ENCODE measurements at regions not wholly inside any gene's neighbourhood (a gene's known extent, or its start where the extent isn't known, plus 50 kb on each side); places are given as distances from the start of the nearest gene placed in this dataset.

DNA sequence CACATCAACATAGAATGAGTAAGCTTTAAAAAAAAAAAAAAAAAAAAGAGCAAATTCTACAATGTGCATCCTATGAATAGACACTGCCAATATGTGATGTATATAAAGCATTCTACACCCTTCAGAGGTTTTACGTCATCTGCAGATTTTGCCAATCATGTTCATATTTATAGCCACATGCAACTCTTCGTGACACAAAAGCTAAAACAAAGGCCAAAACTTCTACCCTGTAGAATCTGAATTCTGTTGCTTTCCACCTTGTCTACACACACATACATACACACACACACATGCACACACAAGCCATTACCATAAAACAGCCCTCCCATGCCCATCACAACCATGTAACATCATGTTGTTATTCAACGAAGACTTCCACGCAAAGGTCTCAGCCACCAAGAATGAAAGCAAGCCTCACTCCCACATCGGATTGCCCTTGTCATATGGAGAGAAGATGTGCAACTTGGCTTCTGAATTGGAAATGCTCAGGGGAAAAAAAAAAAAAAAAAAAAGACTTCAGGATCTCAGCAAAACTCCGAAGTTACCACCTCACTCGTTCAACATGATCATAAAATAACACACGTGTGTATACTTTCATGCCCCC, 479.4 kb upstream of the JARID2 start:
- Histone ChIP-seq H4K20me1 (ENCODE audit: insufficient read depth) (no peaks in the 10 kb centered on the region), H3K36me3 (ENCODE audit: control insufficient read depth in 1 of 2, insufficient read depth in 2 of 2, low read length in 2 of 2) (no peaks in the 10 kb centered on the region), H3K4me3 (replicated peaks in 1 of 2; ENCODE audit: low read depth in 1 of 2, low read length in 2 of 2) (no peak overlapping the region), H3K27me3 (ENCODE audit: insufficient read depth, low read length) (no peaks in the 10 kb centered on the region), H3K79me2 (ENCODE audit: insufficient read depth, low read length) (no peaks in the 10 kb centered on the region), H2AFZ (ENCODE audit: low read depth, low read length, poor library complexity, severe bottlenecking) (no peak overlapping the region), H3K9me3 (ENCODE audit: control insufficient read depth in 1 of 2, insufficient read depth in 1 of 2, low read depth in 1 of 2, low read length in 2 of 2) (no peaks in the 10 kb centered on the region), H3K4me1 (ENCODE audit: control insufficient read depth in 1 of 2, insufficient read depth in 2 of 2, low read length in 2 of 2) (peaks cover 0 to 25% of the 10 kb centered on the region in 2 experiments; a peak in 2 of 4 replicates), H3K4me2 (ENCODE audit: low read length) (no peak overlapping the region), H3K27ac (ENCODE audit: low read depth, low read length) (no peak overlapping the region), H3K9ac (ENCODE audit: low read length) (no peak overlapping the region), H3K9me2 (ENCODE audit: insufficient read depth) (no peaks in the 10 kb centered on the region)
- DNase-seq (ENCODE audit: low read depth, low spot score) (no peak), ATAC-seq (no peak)
- RAD21 ChIA-PET (ENCODE audit: low non-redundant PET in 1 of 2, low total read pairs in 2 of 2, uncharacterized antibody in 2 of 2, unreplicated experiment in 2 of 2), result no interaction called here
- POLR2A ChIA-PET, result no interaction called here
- CTCF ChIA-PET, result no interaction called here
- intact Hi-C loops (cut with micrococcal nuclease), result no loop called here
- TF ChIP-seq EZH2phosphoT487 (IDR thresholded peaks at IDR 0.05; ENCODE audit: borderline replicate concordance) (no peak), POLR2A (IDR thresholded peaks at IDR 0.05; ENCODE audit: borderline replicate concordance, extremely low read depth, insufficient read depth, insufficient read length) (no peak), SRF (IDR thresholded peaks at IDR 0.05; ENCODE audit: low read depth) (no peak), CEBPB (IDR thresholded peaks at IDR 0.05; ENCODE audit: low read depth) (no peak), CBX3 (IDR thresholded peaks at IDR 0.05; ENCODE audit: low read depth) (no peak), JUND (IDR thresholded peaks at IDR 0.05) (no peak), ELF1 (IDR thresholded peaks at IDR 0.05; ENCODE audit: borderline replicate concordance, low read depth) (no peak)
- TF ChIP-seq, protein P1, sequence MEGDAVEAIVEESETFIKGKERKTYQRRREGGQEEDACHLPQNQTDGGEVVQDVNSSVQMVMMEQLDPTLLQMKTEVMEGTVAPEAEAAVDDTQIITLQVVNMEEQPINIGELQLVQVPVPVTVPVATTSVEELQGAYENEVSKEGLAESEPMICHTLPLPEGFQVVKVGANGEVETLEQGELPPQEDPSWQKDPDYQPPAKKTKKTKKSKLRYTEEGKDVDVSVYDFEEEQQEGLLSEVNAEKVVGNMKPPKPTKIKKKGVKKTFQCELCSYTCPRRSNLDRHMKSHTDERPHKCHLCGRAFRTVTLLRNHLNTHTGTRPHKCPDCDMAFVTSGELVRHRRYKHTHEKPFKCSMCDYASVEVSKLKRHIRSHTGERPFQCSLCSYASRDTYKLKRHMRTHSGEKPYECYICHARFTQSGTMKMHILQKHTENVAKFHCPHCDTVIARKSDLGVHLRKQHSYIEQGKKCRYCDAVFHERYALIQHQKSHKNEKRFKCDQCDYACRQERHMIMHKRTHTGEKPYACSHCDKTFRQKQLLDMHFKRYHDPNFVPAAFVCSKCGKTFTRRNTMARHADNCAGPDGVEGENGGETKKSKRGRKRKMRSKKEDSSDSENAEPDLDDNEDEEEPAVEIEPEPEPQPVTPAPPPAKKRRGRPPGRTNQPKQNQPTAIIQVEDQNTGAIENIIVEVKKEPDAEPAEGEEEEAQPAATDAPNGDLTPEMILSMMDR (IDR thresholded peaks at IDR 0.05 in 2 of 3, conservative IDR thresholded peaks at IDR 0.05 in 1 of 3; ENCODE audit: borderline replicate concordance in 1 of 3, insufficient read depth in 1 of 3, low read depth in 2 of 3, low read length in 2 of 3), result no peak
- no TSS peak for BruUV-seq (replicated peaks)

DNA sequence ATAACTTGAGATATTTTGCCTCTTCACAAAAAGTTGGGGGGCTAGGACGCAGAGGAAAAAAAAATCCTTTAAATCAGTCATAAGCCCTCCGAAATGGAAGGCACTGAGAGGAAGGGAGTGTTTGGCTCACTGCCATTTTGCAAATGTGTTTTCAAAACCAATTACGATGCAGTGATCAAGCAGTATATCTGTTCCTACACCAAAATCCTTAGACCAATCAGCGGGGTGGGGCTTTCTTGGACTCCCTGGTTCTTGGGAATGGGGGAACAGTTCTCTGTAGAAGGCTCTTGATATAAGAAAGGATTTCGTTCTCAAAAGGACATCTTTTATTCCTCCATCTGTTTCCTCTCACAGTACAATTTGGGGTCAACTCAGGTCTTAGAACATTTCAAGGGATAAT, 478.6 kb upstream of the JARID2 start:
- no peak overlapping the region for H3K9ac ChIP-seq (ENCODE audit: low read length)
- H3K27me3 ChIP-seq (ENCODE audit: insufficient read depth, low read length), result no peaks in the 10 kb centered on the region
- H3K27ac ChIP-seq (ENCODE audit: low read depth, low read length), result no peak overlapping the region
- TF ChIP-seq RAD21 (IDR thresholded peaks at IDR 0.05; ENCODE audit: low read depth) (no peak), TCF7L2 (IDR thresholded peaks at IDR 0.05; ENCODE audit: borderline replicate concordance, extremely low read depth, insufficient read depth, insufficient read length) (no peak), SRF (IDR thresholded peaks at IDR 0.05; ENCODE audit: low read depth) (no peak)
- TF ChIP-seq, protein P2, sequence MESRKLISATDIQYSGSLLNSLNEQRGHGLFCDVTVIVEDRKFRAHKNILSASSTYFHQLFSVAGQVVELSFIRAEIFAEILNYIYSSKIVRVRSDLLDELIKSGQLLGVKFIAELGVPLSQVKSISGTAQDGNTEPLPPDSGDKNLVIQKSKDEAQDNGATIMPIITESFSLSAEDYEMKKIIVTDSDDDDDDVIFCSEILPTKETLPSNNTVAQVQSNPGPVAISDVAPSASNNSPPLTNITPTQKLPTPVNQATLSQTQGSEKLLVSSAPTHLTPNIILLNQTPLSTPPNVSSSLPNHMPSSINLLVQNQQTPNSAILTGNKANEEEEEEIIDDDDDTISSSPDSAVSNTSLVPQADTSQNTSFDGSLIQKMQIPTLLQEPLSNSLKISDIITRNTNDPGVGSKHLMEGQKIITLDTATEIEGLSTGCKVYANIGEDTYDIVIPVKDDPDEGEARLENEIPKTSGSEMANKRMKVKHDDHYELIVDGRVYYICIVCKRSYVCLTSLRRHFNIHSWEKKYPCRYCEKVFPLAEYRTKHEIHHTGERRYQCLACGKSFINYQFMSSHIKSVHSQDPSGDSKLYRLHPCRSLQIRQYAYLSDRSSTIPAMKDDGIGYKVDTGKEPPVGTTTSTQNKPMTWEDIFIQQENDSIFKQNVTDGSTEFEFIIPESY (IDR thresholded peaks at IDR 0.05; ENCODE audit: extremely low read depth, insufficient replicate concordance, low read length), result no peak
- TF ChIP-seq, protein P1 (IDR thresholded peaks at IDR 0.05 in 2 of 3, conservative IDR thresholded peaks at IDR 0.05 in 1 of 3; ENCODE audit: borderline replicate concordance in 1 of 3, insufficient read depth in 1 of 3, low read depth in 2 of 3, low read length in 2 of 3), result no peak
- H3K9me2 ChIP-seq (ENCODE audit: insufficient read depth), result no peaks in the 10 kb centered on the region
- H3K4me1 ChIP-seq (ENCODE audit: control insufficient read depth in 1 of 2, insufficient read depth in 2 of 2, low read length in 2 of 2), result peaks cover 0 to 28% of the 10 kb centered on the region in 2 experiments; a peak in 2 of 4 replicates
- no peaks in the 10 kb centered on the region for H3K36me3 ChIP-seq (ENCODE audit: control insufficient read depth in 1 of 2, insufficient read depth in 2 of 2, low read length in 2 of 2)
- no peaks in the 10 kb centered on the region for H3K79me2 ChIP-seq (ENCODE audit: insufficient read depth, low read length)
- intact Hi-C loops (cut with micrococcal nuclease), result no loop called here
- BruUV-seq (replicated peaks), result no TSS peak
- H3K4me3 ChIP-seq (replicated peaks in 1 of 2; ENCODE audit: low read depth in 1 of 2, low read length in 2 of 2), result no peak overlapping the region
- ATAC-seq (no peak), DNase-seq (ENCODE audit: low read depth, low spot score) (no peak)
- ChIA-PET CTCF (no interaction called here), POLR2A (no interaction called here), RAD21 (ENCODE audit: low non-redundant PET in 1 of 2, low total read pairs in 2 of 2, uncharacterized antibody in 2 of 2, unreplicated experiment in 2 of 2) (no interaction called here)
- H3K4me2 ChIP-seq (ENCODE audit: low read length), result no peak overlapping the region
- H3K9me3 ChIP-seq (ENCODE audit: control insufficient read depth in 1 of 2, insufficient read depth in 1 of 2, low read depth in 1 of 2, low read length in 2 of 2), result no peaks in the 10 kb centered on the region
- no peaks in the 10 kb centered on the region for H4K20me1 ChIP-seq (ENCODE audit: insufficient read depth)
- H2AFZ ChIP-seq (ENCODE audit: low read depth, low read length, poor library complexity, severe bottlenecking), result no peak overlapping the region

Data from HCT116 (cell line).